Fibroblast of skin of right biceps (primary cell): ENCODE measurements at regions not wholly inside any gene's neighbourhood (a gene's known extent, or its start where the extent isn't known, plus 50 kb on each side); places are given as distances from the start of the nearest gene placed in this dataset.
"Not testable (repeated sequence)": the region's sequence is repeated elsewhere in the genome, so short reads cannot be mapped to it uniquely, and the experiment has no call there.

Source experiments
- DNase-seq: peaks from one replicate; pipeline ENCODE4 v3.0.0-alpha.2; 2013

DNA sequence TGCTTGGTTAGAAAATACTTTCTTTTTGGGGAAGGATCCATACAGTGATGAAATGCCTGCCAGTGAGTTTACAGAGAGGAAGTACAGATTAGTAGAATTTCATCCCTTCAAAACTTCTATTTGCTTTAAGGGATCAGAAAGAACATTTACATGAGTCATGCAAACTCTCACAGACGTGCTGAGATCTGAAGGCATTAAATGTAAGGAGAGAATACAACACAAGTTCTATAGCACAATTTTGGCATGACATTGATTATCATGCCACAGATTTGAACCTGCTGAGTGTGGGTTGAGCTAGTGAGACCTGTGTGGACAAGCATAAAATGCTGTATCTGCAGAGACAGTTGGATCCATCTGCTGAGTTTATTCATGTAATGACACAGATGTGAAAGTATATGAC, 613.6 kb upstream of the SEMA6A start:
- DNase-seq = no peak

DNA sequence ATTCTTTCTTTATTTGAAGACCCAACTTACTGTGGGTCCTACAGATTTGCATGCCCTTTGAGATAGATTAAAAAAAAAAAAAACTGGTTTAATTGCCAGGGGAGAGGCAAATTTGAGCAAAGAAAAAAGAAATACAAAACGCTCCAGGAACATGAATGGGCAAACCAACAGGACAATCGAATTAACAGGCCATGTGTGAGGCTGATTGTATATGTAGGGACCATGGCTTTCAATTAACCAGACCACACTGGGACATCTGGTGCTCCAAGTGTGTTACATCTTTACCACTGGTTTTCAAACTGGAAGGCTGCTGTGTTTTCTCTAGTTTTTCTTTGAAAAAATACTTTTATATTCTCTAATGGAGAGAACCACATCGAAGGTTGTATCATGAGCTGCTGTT, 612.1 kb upstream of the SEMA6A start:
- DNase-seq = no peak

DNA sequence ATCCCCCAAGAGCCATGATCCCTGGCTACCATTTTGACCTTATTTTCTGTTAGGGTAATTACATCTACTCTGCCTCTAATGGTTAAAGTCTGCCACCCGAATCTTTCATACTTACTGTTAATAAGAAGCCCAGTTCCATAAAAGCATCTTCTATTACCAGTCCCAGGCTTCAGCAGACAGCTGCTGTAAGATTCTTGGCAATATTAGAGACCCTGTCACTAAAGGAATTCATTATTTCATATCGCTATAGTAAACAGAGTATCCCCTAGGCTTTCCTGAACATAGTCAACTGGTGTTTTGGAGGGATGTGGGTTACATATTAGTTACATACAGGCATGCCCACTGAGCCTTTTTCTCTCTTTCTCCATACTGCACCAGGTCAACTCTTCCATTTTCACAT, 608.7 kb upstream of the SEMA6A start:
- no peak for DNase-seq

DNA sequence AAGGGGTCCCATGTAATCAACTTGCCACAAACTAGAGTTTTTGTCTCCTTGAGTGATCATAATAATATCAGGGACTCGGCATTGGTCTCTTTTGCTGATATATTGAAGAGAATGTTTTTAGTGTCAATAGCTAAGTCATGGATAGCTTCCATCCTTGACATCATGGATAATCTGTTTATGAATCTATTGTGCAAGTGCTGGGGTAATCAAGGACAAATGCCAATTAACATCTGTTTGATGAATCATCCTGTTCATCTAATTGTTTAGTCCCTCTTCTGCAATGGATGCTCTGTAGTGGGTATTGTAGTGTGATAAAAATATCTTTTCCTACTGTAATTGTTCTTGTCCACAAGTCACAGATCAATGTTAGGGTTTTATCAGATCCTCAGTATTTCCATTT, 607.5 kb upstream of the SEMA6A start:
- DNase-seq = no peak

DNA sequence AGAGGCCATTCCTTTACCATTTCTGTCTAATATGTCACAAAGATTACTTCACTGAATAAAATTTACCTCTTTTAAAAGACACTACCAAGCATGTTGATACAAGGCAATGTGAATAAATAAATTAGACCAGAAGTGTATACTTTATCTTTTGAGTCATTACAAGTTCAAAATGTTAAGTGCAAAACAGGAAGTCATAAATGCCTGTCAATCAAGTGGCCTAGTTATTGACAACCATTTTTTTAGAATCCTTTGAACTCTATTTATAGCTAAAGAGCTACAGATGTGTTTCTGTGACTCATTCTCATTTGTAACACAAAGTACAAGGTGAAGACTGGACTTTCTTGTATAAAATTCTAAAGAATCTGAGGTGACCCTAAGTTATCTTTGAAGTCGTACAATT, 602.7 kb upstream of the SEMA6A start:
- no peak for DNase-seq

DNA sequence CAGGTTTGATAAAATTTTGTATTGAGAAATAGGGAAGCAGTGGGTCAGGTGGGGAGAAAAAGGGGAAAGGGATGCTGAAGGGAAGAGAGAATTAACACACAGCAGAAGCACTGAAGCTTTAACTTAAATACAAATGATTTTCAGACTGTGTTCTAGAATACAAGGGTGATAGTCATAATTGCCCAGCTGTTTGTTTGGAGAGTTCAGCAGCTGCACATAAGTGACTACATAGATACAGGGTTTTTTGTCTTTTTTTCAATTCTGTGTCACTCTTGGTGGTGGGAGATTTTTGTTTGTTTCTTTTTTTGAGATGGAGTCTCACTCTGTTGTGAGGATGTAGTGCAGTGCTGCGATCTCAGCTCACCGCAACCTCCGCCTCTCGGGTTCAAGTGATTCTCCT, 590.4 kb upstream of the SEMA6A start:
- DNase-seq = no peak

DNA sequence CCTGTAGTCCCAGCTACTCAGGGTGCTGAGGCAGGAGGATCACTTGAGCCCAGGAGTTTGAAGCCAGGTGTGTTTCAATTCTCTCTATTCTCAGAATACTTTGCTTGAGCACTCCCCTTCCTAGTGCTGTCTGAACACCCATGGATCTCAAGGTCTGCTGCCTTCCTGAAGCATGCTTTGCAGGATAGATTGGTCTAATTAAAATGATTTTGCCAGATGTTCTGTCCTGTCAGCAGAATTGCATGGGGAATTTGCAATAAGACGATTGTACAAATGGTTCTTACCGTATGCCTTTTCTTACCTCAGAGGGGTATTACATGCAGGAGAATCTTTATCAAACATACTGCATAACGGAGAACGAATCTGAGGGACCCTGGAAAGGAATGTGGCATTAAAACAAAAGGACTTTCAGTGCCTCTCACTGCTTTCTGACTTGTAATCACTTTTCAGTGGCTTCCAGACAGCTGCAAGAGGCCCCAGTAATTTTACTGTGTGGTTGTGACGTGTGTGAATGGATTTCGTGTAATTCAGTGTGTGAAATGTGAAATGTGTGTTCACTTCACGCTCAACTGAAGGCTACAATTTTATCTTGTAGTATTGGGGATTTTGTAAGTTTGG, 587.2 kb upstream of the SEMA6A start:
- DNase-seq = no peak

DNA sequence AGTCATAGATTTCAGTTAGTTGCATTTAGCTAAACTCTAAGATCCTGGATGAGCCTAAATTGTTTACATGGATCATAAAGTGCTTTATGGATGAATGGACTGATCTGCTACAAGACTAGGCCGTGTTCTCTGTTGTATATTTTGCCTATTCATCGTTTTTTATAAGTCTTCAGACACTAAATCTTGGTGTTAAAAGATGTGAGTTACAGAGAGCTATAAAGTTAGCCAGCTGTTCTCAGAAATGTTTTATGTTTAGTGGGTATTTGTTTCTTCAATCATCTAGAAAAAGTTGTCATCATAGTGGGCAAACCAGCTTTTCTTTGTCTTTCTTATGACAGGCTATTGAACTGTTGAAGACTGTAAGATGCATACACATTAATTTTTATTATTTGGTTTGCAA, 585.8 kb upstream of the SEMA6A start:
- no peak for DNase-seq

DNA sequence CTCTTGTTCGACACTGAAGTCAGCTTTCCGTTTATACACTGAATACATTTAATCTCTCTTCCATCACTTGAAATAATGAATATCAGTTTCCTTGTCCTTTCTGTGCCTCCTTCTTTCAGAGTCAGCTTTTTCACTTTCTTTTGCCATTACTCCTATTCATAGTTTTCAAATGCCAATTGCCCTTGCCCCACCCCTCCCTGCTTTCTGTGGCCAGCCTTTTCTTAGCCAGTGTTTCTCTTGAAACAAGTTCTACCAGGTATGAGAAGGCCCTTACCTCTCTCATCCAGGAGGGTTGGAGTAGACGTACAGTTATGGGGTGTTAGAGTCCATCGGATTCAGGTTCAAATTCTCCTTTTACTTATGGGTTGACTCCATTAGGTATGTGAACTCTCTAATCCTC, 574.7 kb upstream of the SEMA6A start:
- no peak for DNase-seq

DNA sequence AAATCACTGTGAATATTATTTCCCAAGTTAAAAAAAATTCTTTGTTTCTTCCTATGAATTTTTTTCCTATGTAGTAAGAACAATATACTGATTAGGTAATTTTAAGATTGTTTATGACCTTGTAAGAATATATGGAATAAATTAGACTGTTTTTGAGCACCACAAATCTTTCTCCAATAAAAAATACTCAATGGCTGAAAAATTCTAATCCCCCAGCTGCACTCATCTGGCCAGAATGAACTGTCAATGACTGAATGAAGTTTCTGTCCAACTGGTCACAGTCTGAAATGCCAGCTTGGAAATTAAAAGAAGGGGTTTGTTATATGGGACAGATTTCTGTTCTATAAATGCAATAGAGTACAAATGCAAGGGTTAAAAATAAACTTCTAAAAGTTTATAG, 569.5 kb upstream of the SEMA6A start:
- DNase-seq = no peak

DNA sequence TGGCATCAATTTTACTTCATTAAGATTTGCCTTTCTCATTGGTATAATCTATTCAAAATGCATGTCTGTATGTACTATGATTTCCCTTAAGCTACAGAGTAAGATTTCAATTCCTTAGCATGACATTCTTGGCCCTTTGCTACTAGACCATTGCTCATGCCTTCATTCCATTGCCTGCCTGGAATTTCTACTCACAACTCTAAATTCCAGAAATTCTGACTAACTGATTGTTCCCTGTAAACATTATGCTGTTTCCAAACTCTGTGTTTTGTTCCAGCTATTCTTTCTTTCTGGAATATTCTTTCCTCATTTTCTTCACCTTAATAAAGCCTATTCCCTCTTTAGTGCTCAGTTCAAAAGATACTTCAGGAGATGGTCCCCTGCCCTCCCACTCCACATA, 568.8 kb upstream of the SEMA6A start:
- DNase-seq = peak; percentile 23

DNA sequence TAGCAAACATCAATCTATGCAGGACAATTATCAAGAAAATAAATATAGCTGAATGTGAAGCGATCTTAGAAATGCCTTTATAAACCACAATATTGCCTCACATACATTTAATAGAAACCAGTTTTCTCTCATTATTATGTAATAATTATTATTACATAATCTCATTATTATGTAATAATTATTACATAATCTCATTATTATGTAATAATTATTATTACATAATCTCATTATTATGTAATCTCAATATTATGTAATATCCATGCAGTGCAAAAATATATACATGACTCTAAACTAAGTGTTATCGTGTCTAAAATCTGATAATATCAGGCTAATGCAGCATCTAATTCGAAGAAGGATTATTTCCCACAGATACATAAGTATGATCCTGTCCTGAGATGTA, 563.9 kb upstream of the SEMA6A start:
- no peak for DNase-seq

DNA sequence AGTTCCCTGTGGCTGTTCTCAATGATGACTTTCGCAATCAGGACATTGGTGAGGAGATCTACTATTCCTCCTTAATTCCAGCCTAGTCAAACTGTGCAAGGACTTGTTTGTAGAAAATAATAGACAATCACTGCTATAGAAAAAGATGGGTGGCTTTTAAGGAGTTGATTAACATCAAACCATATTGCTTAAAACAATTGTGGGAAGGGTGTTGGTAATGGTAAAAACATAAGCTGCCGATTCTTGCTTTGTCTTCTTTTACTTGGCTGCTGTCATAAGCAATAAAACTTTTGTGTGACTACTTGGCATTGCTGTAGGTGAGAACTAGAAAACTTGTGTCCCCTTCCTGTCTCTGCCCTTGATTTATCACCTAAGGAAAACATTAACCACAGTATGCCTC, 561.2 kb upstream of the SEMA6A start:
- DNase-seq = no peak

DNA sequence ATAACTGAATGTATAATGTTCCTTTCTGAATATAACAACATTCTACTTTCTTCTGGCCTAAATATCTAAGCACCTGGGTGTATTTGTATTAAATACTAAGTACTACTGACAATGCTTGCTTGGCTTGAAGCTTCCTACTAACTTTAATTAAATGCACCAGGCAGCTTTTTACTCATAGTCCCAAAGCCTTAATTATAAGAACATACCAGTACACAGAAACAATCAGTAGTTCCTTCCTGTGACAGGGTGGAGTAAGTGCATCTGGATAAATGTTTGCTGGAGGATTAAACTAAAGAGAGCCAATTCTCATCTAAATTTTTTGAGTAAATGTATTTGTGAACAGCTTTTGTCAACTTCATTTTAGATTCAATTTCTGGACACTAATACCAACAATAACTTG, 558.6 kb upstream of the SEMA6A start:
- no peak for DNase-seq

DNA sequence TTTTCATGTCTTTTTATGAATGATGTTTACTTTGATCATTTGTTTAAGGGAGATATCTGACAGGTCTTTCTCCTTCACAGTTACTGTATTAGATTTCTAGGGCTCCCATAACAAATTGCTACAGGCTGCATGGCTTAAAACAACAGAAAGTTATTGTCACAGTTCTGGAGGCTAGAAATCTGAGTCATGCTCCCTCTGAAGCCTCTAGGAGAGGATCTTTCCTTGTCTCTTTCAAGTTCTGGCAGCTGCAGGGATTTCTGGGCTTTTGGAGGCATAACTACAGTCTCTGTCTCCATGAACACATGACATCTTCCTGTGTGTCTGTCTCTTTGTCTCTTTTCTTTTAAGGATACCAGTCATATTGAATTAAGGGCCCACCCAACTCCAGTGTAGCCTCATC, 557.3 kb upstream of the SEMA6A start:
- DNase-seq = no peak

DNA sequence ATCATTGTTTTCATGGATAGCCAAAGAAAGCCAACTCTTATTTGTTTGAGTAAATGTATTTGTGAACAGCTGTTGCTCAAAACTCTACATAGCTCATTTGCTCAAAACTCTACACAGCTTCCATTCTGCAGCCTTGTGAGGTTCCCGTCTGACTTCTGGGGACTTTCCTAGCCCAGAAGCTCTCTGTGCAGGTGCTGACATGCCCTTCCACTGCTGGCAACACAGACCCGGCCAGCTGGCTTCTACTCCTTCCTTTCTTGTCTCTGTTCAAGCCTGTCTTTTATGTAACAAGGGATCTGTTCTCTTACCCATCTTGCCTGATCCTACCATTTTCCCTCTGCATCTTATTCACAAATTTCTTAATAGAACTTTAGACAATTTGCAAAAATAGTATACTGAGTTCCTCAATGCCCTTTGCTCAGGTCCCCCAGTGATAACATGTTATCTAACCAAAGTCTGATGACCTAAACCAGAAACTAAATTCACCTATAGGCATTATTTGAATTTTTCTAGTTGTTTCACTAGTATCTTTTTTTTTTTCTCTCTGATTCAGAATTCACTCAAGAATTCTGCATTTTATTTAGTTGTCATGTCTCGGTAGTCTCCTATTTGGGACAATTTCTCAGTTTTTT, 556.5 kb upstream of the SEMA6A start:
- DNase-seq = no peak

DNA sequence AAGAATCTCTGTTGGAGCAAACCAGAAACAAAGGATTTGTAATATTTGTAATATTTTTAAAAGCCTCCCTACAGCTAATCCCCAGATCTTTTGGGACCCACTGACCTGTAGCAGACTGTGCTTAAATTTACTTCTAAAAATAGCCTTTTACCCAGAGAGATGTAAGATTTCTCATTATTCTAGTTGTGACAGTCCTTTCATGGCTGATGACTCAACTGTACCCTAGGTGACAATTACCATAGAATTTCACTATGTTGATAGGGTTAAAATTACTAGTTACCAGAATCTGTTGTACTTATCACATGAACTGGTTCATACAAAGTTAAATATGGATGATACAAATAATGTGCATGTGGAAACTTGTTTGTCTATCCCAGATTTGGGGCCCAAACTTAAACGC, 543.9 kb upstream of the SEMA6A start:
- DNase-seq = no peak

DNA sequence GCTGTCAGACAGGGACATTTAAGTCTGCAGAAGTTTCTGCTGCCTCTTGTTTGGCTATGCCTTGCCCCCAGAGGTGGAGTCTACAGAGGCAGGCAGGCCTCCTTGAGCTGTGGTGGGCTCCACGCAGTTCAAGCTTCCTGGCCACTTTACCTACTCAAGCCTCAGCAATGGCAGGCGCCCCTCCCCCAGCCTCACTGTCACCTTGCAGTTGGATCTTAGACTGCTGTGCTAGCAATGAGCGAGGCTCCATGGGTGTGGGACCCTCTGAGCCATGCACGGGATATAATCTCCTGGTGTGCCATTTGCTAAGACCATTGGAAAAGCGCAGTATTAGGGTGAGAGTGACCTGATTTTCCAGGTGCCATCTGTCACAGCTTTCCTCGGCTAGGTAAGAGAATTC, 542.7 kb upstream of the SEMA6A start:
- DNase-seq = not testable (repeated sequence)

DNA sequence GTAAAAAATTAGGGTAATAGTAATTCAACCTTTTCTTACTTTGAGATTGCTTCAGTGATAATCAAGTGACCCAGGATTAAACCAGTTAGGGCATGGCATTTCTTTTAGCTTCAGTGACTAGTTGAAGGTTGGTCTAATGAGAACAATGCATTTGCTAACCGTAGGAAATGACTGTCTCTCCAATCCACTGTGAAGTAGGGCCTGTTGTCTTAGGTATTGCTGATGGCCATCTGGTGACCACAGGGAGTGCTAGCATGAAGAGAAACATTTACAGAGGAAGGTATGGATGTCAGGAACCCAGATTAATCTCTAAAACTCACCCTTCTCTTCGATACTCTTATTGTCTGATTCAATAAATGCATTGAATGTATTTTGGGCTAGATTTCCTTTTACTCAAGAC, 535.9 kb upstream of the SEMA6A start:
- no peak for DNase-seq

DNA sequence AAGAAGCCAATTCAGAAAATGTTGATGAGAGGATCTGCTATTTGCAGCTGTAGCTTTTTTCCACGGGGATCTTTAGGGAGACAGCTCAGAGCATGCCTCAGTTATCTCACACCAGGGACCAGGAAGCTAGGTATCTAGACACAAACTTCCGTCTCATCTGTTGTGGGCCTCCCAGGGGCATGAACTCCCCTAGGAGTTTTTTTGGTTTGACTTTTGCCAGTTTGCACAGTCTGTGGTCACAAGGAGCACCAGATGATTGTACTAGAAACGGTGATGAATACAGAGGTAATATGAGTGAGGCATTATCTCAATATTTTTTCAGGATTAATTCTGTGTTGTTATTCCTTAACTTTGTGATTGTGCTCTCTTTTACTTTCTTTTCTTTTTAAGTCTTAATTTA, 533.2 kb upstream of the SEMA6A start:
- no peak for DNase-seq

DNA sequence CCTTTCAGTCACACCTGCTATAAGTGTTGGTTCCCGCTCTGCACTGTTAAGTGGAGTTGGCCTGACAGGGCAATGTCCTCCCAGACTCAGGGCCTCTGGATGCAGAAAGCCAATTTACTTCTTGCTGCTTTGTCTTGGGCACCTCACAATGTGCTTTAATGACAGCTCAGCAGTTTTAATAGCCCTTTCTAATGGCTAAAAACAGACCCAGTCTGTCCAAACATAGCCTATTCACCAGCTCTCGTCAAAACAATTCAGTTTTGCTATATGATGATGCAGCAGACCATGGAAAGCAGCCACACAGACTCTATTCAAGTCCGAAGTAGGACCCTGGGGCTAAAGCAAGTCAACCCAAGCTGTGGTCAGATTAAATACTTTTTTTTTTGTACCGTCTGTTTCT, 529.1 kb upstream of the SEMA6A start:
- no peak for DNase-seq

DNA sequence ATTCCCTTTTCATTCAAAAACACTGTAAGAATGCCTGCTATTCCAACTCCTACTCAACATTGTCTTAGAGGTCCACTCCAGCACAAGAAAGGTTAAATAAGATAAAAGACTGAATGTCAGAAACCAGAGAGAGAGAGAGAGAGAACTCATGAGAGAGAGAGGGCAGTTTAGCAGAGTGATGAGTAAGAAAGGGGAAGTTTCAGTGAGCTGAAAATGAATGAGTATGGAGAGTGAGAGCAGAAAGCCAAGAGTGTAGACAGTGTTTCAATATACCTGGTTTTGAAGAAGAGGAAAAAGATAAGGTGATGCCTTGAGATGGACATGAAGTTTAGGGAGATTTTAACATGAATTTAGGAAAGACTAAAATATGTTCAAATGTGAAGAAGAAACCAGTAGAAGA, 528.0 kb upstream of the SEMA6A start:
- no peak for DNase-seq

DNA sequence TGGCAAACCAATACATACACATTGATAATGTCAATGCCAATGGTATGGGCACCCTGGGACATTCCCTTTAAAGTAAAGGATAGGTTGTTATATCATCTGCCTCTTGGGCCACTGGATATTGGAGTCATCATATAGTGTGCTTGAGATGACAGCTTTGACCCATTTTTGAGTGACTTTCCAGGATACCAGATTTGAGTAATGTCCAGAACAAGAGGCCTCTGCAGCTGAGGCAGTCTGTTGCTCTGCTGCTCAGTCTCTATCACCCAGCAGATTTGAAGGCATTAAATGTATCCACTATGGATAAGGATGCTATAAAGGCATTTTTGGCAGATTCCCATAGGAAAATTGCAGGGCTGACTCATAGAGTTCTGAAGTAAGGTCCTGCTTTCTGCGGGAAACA, 525.6 kb upstream of the SEMA6A start:
- DNase-seq = no peak

DNA sequence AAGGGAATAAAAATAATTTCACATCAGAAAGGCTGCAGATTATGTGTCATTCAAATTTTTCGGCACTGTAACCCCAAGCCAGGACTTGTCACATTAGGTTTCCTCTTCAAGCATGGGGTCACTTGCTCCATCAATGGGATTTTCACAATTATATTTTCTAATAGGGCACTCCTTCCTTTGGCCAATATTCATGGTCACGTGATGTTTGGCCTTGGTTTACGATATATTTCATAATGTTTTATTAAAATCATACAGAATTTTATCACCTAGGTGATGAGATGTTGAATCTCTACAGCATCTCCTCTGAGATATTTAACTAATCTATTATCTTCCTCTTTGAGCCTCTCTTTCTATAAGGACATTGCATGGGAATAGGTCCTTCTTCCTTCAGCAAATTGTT, 523.5 kb upstream of the SEMA6A start:
- no peak for DNase-seq
